WTC11 (cell line): ENCODE measurements at regions not wholly inside any gene's neighbourhood (a gene's known extent, or its start where the extent isn't known, plus 50 kb on each side); places are given as distances from the start of the nearest gene placed in this dataset.

Experiments used
- JUN ChIP-seq: sonication (generic); formaldehyde crosslinking; IDR thresholded peaks from 2 replicates; pipeline ENCODE4 v1.8.0; 2023; ENCODE audit warnings: mild to moderate bottlenecking, missing genetic modification reagents
- ZNF138 ChIP-seq: sonication (generic); formaldehyde crosslinking; conservative IDR thresholded peaks from 2 replicates; pipeline ENCODE4 v1.8.1; 2022; ENCODE audit warnings: mild to moderate bottlenecking, moderate library complexity, missing genetic modification reagents
- TF ChIP-seq, protein P1 (sequence below): fragments of 200-600 bp; IDR thresholded peaks from 2 replicates; pipeline ENCODE4 v1.8.0; 2022; ENCODE audit warnings: antibody characterized with exemption
- TF ChIP-seq, protein P2 (sequence below): sonication (generic); formaldehyde crosslinking; IDR thresholded peaks from 2 replicates; pipeline ENCODE4 v1.8.0; 2022; ENCODE audit warnings: mild to moderate bottlenecking, missing genetic modification reagents

DNA sequence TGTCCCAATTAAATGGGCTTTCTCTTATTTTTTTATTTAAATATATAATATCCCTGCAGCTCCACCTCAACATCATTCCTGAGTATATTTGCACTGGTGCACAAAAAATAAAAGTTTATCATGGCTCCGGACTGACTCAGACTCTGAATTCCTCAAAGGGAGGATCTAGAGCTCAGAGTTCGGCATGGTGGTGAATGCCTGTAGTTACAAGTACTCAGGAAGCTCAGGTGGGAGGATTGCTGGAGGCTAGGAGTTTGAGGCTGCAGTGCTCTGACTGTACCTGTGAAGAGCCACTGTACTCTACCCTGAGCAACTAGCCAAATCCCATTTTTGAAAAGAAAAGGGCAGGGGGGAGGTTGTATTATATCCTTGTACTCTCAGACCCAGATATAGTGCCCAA, 52.8 kb upstream of the NRXN1 start:
- TF ChIP-seq, protein P1, sequence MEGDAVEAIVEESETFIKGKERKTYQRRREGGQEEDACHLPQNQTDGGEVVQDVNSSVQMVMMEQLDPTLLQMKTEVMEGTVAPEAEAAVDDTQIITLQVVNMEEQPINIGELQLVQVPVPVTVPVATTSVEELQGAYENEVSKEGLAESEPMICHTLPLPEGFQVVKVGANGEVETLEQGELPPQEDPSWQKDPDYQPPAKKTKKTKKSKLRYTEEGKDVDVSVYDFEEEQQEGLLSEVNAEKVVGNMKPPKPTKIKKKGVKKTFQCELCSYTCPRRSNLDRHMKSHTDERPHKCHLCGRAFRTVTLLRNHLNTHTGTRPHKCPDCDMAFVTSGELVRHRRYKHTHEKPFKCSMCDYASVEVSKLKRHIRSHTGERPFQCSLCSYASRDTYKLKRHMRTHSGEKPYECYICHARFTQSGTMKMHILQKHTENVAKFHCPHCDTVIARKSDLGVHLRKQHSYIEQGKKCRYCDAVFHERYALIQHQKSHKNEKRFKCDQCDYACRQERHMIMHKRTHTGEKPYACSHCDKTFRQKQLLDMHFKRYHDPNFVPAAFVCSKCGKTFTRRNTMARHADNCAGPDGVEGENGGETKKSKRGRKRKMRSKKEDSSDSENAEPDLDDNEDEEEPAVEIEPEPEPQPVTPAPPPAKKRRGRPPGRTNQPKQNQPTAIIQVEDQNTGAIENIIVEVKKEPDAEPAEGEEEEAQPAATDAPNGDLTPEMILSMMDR: no peak
- TF ChIP-seq, protein P2, sequence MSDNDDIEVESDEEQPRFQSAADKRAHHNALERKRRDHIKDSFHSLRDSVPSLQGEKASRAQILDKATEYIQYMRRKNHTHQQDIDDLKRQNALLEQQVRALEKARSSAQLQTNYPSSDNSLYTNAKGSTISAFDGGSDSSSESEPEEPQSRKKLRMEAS: no peak
- TF ChIP-seq JUN (CRISPR knock-in tag) (no peak), ZNF138 (CRISPR knock-in tag) (no peak)
